22Rv1 (cell line): ENCODE measurements at regions not wholly inside any gene's neighbourhood (a gene's known extent, or its start where the extent isn't known, plus 50 kb on each side); places are given as distances from the start of the nearest gene placed in this dataset.

Source experiments
- H3K27ac ChIP-seq: fragments of 450-650 bp; 2 replicates; pipeline ENCODE4 v1.5.1; 2017
- CTCF ChIP-seq: fragments of 450-650 bp; IDR thresholded peaks from 2 replicates; pipeline ENCODE4 v1.5.1; 2017; ENCODE audit warnings: mild to moderate bottlenecking
- ZFX ChIP-seq: fragments of 450-650 bp; IDR thresholded peaks from 2 replicates; pipeline ENCODE4 v1.6.1; 2017; ENCODE audit warnings: antibody characterized with exemption, borderline replicate concordance

GRCh38 chr7:113809581-113809980, 109.2 kb downstream of the PPP1R3A start:
- H3K27ac ChIP-seq, result no peak overlapping the region
- TF ChIP-seq ZFX (no peak), CTCF (no peak)

- H3K27ac ChIP-seq, result no peak overlapping the region
- TF ChIP-seq CTCF (no peak), ZFX (no peak)
These were observed 112.0 kb downstream of the PPP1R3A start for GRCh38 chr7:113806633-113807327.

GRCh38 chr7:113805976-113806375, 112.8 kb downstream of the PPP1R3A start:
- no peak for TF ChIP-seq ZFX
- TF ChIP-seq CTCF, result no peak
- no peak overlapping the region for H3K27ac ChIP-seq

- no peak overlapping the region for H3K27ac ChIP-seq
- TF ChIP-seq ZFX, result no peak
- no peak for TF ChIP-seq CTCF
These were observed 114.2 kb downstream of the PPP1R3A start for GRCh38 chr7:113804475-113805095.

GRCh38 chr7:113801751-113802150, 117.1 kb downstream of the PPP1R3A start:
- H3K27ac ChIP-seq, result no peak overlapping the region
- TF ChIP-seq ZFX, result no peak

GRCh38 chr7:113800826-113801225, 118.0 kb downstream of the PPP1R3A start:
- H3K27ac ChIP-seq, result no peak overlapping the region
- TF ChIP-seq CTCF, result no peak
- no peak for TF ChIP-seq ZFX

GRCh38 chr7:113799896-113800295, 118.9 kb downstream of the PPP1R3A start:
- TF ChIP-seq ZFX, result no peak
- no peak for TF ChIP-seq CTCF
- H3K27ac ChIP-seq, result no peak overlapping the region
